ENCODE measurements at regions not wholly inside any gene's neighbourhood (a gene's known extent, or its start where the extent isn't known, plus 50 kb on each side); places are given as distances from the start of the nearest gene placed in this dataset.

- 30 to 41% (median 33%) methylated on average over 14 of the region's 14 CpGs for WGBS, 3 donors
- H3K27ac ChIP-seq (ENCODE audit: low read depth, low read length): no peak overlapping the region
Measured at GRCh38 chr20:57061051-57061900, 205.2 kb downstream of the BMP7 start.

GRCh38 chr20:57062241-57062640 lies 204.2 kb downstream of the BMP7 start:
- 68 to 82% (median 75%) methylated on average over 4 of the region's 4 CpGs for WGBS, 3 donors
- H3K27ac ChIP-seq (ENCODE audit: low read depth, low read length): no peak overlapping the region

GRCh38 chr20:57062696-57063270 lies 203.7 kb downstream of the BMP7 start:
- no peak overlapping the region for H3K27ac ChIP-seq (ENCODE audit: low read depth, low read length)
- WGBS, 3 donors: 69 to 81% (median 73%) methylated on average over 8 of the region's 8 CpGs

GRCh38 chr20:57064836-57065235 lies 201.6 kb downstream of the BMP7 start:
- WGBS, 3 donors: 71 to 85% (median 85%) methylated on average over 5 of the region's 5 CpGs
- no peak overlapping the region for H3K27ac ChIP-seq (ENCODE audit: low read depth, low read length)

GRCh38 chr20:57065646-57066045 lies 200.8 kb downstream of the BMP7 start:
- no peak overlapping the region for H3K27ac ChIP-seq (ENCODE audit: low read depth, low read length)
- 6 to 25% (median 23%) methylated on average over 7 of the region's 7 CpGs for WGBS, 3 donors

GRCh38 chr20:57066126-57066900 lies 200.1 kb downstream of the BMP7 start:
- 67 to 77% (median 69%) methylated on average over 11 of the region's 11 CpGs for WGBS, 3 donors
- H3K27ac ChIP-seq (ENCODE audit: low read depth, low read length): no peak overlapping the region

GRCh38 chr20:57069442-57069841 lies 197.0 kb downstream of the BMP7 start:
- H3K27ac ChIP-seq (ENCODE audit: low read depth, low read length): no peak overlapping the region
- 52 to 57% (median 56%) methylated on average over 8 of the region's 8 CpGs for WGBS, 3 donors

- no peak overlapping the region for H3K27ac ChIP-seq (ENCODE audit: low read depth, low read length)
- 76 to 85% (median 83%) methylated on average over 1 of the region's 1 CpG for WGBS, 3 donors
Measured at GRCh38 chr20:57070296-57070695, 196.1 kb downstream of the BMP7 start.

- no peak overlapping the region for H3K27ac ChIP-seq (ENCODE audit: low read depth, low read length)
- WGBS, 3 donors: 6 to 14% (median 7%) methylated on average over 14 of the region's 14 CpGs
Measured at GRCh38 chr20:57071283-57071731, 195.1 kb downstream of the BMP7 start.

GRCh38 chr20:57071954-57072583 lies 194.4 kb downstream of the BMP7 start:
- no peak overlapping the region for H3K27ac ChIP-seq (ENCODE audit: low read depth, low read length)
- WGBS, 3 donors: 26 to 40% (median 29%) methylated on average over 8 of the region's 8 CpGs

GRCh38 chr20:57073402-57073801 lies 193.0 kb downstream of the BMP7 start:
- no peak overlapping the region for H3K27ac ChIP-seq (ENCODE audit: low read depth, low read length)
- WGBS, 3 donors: 60 to 63% (median 60%) methylated on average over 8 of the region's 8 CpGs

- WGBS, 3 donors: 64 to 77% (median 76%) methylated on average over 12 of the region's 12 CpGs
- H3K27ac ChIP-seq (ENCODE audit: low read depth, low read length): no peak overlapping the region
Measured at GRCh38 chr20:57074386-57074785, 192.1 kb downstream of the BMP7 start.

- WGBS, 3 donors: 52 to 80% (median 61%) methylated on average over 5 of the region's 5 CpGs
- no peak overlapping the region for H3K27ac ChIP-seq (ENCODE audit: low read depth, low read length)
Measured at GRCh38 chr20:57075181-57075580, 191.3 kb downstream of the BMP7 start.

- H3K27ac ChIP-seq (ENCODE audit: low read depth, low read length): no peak overlapping the region
Measured at GRCh38 chr20:57075603-57076002, 190.8 kb downstream of the BMP7 start.

- 72 to 76% (median 73%) methylated on average over 11 of the region's 11 CpGs for WGBS, 3 donors
- no peak overlapping the region for H3K27ac ChIP-seq (ENCODE audit: low read depth, low read length)
Measured at GRCh38 chr20:57076152-57076652, 190.2 kb downstream of the BMP7 start.

GRCh38 chr20:57076951-57077350 lies 189.5 kb downstream of the BMP7 start:
- no peak overlapping the region for H3K27ac ChIP-seq (ENCODE audit: low read depth, low read length)
- WGBS, 3 donors: 61 to 65% (median 63%) methylated on average over 3 of the region's 3 CpGs

GRCh38 chr20:57078116-57078515 lies 188.3 kb downstream of the BMP7 start:
- H3K27ac ChIP-seq (ENCODE audit: low read depth, low read length): no peak overlapping the region
- 76 to 89% (median 87%) methylated on average over 1 of the region's 1 CpG for WGBS, 3 donors

All from adipose tissue (tissue), 3 donors.